ENCODE measurements at regions not wholly inside any gene's neighbourhood (a gene's known extent, or its start where the extent isn't known, plus 50 kb on each side); places are given as distances from the start of the nearest gene placed in this dataset.

DNA sequence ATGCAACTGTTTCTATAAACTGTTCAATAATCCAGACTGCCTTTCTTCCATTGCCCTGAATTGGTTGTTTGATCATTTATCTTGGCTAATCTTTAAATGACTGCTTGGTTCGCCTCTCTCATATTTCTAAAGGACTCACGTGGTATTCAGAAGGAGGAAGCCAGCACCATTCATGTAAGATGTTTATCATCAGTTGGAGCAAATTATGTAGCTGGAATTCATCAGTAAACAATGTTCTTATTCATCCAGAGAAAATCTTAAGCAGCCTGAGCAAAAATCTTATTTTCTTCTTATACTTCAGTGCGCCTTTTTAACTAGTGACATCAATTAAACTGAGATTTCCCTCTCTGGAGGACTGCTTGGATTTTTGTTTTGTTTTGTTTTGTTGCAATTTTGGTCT, 538.7 kb upstream of the TMEM132C start:
- TF ChIP-seq CTCF (IDR thresholded peaks at IDR 0.05; ENCODE audit: low read depth, low read length) (no peak), POLR2A (IDR thresholded peaks at IDR 0.05; ENCODE audit: extremely low read depth, insufficient read length) (no peak), MAX (IDR thresholded peaks at IDR 0.05; ENCODE audit: low read depth, low read length) (no peak), MYC (IDR thresholded peaks at IDR 0.05; ENCODE audit: low read depth, low read length) (no peak)
- no peak overlapping the region for H3K4me3 ChIP-seq (ENCODE audit: low read depth, low read length)
- DNase-seq (ENCODE audit: low read depth): no peak

- H3K4me3 ChIP-seq (ENCODE audit: low read depth, low read length): no peak overlapping the region
- TF ChIP-seq MAX (IDR thresholded peaks at IDR 0.05; ENCODE audit: low read depth, low read length) (no peak), CTCF (IDR thresholded peaks at IDR 0.05; ENCODE audit: low read depth, low read length) (no peak), MYC (IDR thresholded peaks at IDR 0.05; ENCODE audit: low read depth, low read length) (no peak)
- no peak for DNase-seq (ENCODE audit: low read depth)
These were observed 538.2 kb upstream of the TMEM132C start for GRCh38 chr12:127728729-127729128.

DNA sequence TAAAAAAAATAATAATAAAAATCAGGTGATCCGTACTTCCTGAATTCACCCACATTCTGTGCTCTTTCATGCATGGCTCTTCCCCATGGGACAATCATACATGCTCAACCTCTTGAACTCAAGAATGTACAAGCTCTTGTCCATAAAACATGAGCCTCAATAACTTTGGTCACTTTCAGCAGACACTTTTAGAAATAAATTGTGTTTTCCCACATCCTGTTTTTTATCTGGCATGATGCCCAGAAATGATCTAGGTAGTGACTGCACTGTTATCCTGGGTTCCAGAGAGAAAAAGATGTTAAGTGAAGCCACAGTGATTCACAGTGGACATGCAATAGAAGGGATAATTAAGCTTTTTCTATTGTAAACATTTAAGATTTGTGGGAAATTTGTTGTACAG, 537.6 kb upstream of the TMEM132C start:
- TF ChIP-seq MAX (IDR thresholded peaks at IDR 0.05; ENCODE audit: low read depth, low read length) (no peak), MYC (IDR thresholded peaks at IDR 0.05; ENCODE audit: low read depth, low read length) (no peak), POLR2A (IDR thresholded peaks at IDR 0.05; ENCODE audit: extremely low read depth, insufficient read length) (no peak), CTCF (IDR thresholded peaks at IDR 0.05; ENCODE audit: low read depth, low read length) (no peak)
- DNase-seq (ENCODE audit: low read depth): no peak
- H3K4me3 ChIP-seq (ENCODE audit: low read depth, low read length): no peak overlapping the region

DNA sequence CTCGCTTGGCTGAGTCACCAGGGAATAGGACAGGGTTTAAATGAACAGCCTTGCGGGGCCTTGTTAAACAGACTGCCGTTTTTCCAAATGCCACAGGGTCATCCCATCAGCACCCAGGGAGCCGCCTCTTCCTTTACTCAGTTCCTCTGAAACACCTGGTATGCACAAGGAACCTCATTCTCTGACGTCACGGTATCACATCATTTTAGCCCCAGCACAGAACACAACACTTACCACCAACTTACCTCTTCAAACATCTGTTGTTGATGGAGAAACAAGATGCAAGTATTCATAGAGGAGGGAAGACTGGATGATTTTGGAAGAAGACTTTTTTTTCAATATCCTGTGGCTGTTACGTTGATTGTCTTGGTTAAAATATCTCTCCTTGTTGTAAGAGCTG, 535.3 kb upstream of the TMEM132C start:
- no peak for DNase-seq (ENCODE audit: low read depth)
- H3K4me3 ChIP-seq (ENCODE audit: low read depth, low read length): no peak overlapping the region
- no peak for TF ChIP-seq CTCF (IDR thresholded peaks at IDR 0.05; ENCODE audit: low read depth, low read length)
- TF ChIP-seq POLR2A (IDR thresholded peaks at IDR 0.05; ENCODE audit: extremely low read depth, insufficient read length): no peak
- no peak for TF ChIP-seq MYC (IDR thresholded peaks at IDR 0.05; ENCODE audit: low read depth, low read length)
- TF ChIP-seq MAX (IDR thresholded peaks at IDR 0.05; ENCODE audit: low read depth, low read length): no peak

DNA sequence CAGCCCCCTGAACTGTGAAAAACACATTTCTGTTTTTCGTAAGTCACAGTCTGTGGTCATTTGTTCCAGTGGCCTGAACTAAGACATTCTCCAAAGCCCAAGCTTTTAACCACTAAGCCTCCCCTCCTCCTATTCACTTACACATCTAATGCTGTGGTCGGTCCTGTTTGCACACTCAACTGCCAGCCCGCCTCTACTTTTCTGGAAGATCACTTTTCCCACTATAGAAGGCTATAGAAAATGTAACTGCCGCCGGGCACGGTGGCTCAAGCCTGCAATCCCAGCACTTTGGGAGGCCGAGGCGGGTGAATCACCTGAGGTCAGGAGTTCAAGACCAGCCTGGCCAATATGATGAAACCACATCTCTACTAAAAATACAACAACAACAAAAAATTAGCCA, 524.7 kb upstream of the TMEM132C start:
- no peak for TF ChIP-seq CTCF (IDR thresholded peaks at IDR 0.05; ENCODE audit: low read depth, low read length)
- no peak for TF ChIP-seq MYC (IDR thresholded peaks at IDR 0.05; ENCODE audit: low read depth, low read length)
- TF ChIP-seq MAX (IDR thresholded peaks at IDR 0.05; ENCODE audit: low read depth, low read length): no peak
- no peak for TF ChIP-seq POLR2A (IDR thresholded peaks at IDR 0.05; ENCODE audit: extremely low read depth, insufficient read length)
- DNase-seq (ENCODE audit: low read depth): no peak
- no peak overlapping the region for H3K4me3 ChIP-seq (ENCODE audit: low read depth, low read length)
